ENCODE measurements at regions not wholly inside any gene's neighbourhood (a gene's known extent, or its start where the extent isn't known, plus 50 kb on each side); places are given as distances from the start of the nearest gene placed in this dataset.

- no peak for TF ChIP-seq ZNF274 (IDR thresholded peaks at IDR 0.05; ENCODE audit: low read depth, low read length)
- TF ChIP-seq YY1 (IDR thresholded peaks at IDR 0.05; ENCODE audit: insufficient read depth, insufficient read length): no peak
Observed at GRCh38 chr12:91877022-91877421, 268.6 kb downstream of the BTG1 start.
